Transverse colon (tissue), 3 donors: ENCODE measurements at regions not wholly inside any gene's neighbourhood (a gene's known extent, or its start where the extent isn't known, plus 50 kb on each side); places are given as distances from the start of the nearest gene placed in this dataset.

Experiments used
- CTCF ChIP-seq, 5 experiments: fragments of 200-600 bp in 3 of 5; fragments of 450-650 bp in 2 of 5; sonication (generic) in 3 of 5; IDR thresholded peaks; 1 replicate in 2 of 5; 2 replicates in 3 of 5; pipeline ENCODE4 v1.5.1; 2016 to 2017; ENCODE audit warnings: antibody characterized with exemption in 5 of 5, inconsistent platforms in 3 of 5, mild to moderate bottlenecking in 2 of 5, moderate library complexity in 1 of 5
- POLR2A ChIP-seq: fragments of 450-650 bp; IDR thresholded peaks from one replicate; pipeline ENCODE4 v1.6.1; 2016; ENCODE audit warnings: antibody characterized with exemption, mild to moderate bottlenecking, moderate library complexity

GRCh38 chr7:24508316-24508715, 64.9 kb upstream of the PALS2 start:
- no peak for TF ChIP-seq CTCF (IDR thresholded peaks at IDR 0.05)
- no peak for TF ChIP-seq POLR2A
